HG02981 (cell line): ENCODE measurements at regions not wholly inside any gene's neighbourhood (a gene's known extent, or its start where the extent isn't known, plus 50 kb on each side); places are given as distances from the start of the nearest gene placed in this dataset.

Source experiments
- ATAC-seq: cut with Tn5 transposase; IDR thresholded peaks from one replicate; pipeline ENCODE4 v1.9.1; 2021; ENCODE audit warnings: mild to moderate bottlenecking, moderate library complexity; ENCODE audit not compliant: unreplicated experiment

DNA sequence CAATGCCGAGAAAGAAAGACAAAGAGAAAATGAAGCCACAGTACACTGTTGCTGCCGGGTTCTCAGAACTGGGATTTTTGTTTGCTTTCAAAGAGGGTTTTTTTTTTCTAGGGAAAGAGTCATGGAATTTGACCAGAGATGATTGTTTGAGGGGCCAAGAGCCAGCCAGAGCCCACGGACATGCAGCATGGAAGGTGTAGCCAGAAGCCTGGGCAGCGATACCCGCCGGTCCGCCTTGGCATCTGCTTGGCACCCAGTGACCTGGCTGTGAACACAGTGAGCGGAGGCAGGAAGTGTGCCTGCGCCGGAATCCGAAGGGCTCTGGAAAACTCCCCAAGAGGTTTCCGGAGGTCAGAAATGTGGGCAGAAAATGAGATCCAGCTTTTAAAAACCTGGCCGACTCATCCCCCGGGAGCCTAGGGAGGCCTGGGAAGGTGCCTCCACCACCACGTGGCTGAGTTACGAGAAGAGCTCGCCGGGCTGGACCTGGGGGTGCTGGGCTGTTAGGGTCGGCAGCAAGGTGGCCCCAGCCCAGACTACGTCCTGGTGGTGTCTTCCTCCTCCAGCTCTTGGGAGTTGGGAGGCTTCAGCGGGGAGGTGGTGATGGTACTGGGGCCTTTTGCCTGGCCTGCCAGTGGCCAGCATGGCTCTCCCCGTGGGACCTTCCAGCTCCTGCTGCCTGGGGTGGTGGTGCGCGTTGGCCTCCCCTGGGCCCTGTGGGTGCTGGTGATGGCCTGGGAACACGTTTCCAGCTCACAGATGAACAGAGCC is 61.6 kb upstream of the PPARA start:
- ATAC-seq, result no peak

DNA sequence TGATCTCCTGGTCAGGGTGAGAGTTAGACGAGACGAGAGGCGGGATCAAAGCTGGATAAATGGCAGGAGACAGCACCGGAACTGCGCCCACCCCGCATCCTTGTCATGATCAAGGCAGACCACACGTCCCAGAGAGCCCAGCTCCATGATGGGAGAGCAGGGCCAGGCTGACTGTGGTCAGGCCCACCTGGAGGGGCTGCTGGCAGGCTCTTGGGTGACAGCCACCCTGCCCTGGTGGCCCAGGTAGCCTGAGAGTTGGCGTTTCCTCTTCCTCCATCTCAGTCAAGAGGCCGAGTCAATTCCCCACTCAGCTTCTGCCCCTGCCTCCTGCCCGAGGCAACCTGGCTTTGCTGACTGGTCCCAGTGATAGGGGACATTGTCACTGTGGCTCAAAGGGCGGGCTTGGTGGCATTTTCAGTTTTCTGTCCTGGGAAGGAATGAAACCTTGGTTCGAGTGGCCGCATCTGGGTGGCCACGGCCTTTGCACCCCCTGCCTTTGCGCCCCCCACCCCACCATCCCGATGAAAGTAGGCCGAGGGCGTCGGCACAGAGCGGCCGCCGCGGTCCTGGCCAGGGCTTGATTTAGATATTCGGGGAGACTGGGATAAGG is 60.8 kb upstream of the PPARA start:
- no peak for ATAC-seq

DNA sequence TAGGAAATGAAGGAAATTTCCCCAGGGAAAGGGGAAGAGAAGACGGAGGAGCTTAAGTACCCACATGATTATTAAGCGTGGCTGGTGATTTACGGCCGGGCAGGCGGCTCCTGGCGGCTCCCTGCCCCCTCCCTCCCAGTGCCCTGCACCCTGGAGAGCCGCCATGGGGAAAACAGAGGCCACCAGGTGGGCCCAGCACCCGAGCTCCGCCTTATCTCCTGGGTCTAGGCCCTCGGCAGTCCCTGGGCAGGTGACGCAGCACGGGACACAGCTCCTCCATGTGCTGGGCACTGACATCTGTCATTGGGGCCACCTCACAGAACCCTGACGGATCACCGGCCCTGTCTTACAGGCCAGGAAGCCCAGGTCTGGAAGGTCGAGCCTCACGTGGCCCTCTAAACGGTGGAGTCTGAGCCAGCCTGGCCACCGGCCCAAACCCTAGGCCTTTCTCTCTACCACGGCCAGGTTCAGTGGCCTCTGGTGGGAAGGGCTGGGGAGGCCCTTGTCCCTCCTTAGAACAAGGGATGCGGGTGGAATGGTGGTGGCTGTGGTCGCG is 60.2 kb upstream of the PPARA start:
- no peak for ATAC-seq

GRCh38 chr22:46090631-46091201 is 59.6 kb upstream of the PPARA start:
- ATAC-seq, result no peak

GRCh38 chr22:46091277-46091977 is 58.9 kb upstream of the PPARA start:
- ATAC-seq, result no peak

GRCh38 chr22:46092011-46092410 is 58.3 kb upstream of the PPARA start:
- no peak for ATAC-seq

DNA sequence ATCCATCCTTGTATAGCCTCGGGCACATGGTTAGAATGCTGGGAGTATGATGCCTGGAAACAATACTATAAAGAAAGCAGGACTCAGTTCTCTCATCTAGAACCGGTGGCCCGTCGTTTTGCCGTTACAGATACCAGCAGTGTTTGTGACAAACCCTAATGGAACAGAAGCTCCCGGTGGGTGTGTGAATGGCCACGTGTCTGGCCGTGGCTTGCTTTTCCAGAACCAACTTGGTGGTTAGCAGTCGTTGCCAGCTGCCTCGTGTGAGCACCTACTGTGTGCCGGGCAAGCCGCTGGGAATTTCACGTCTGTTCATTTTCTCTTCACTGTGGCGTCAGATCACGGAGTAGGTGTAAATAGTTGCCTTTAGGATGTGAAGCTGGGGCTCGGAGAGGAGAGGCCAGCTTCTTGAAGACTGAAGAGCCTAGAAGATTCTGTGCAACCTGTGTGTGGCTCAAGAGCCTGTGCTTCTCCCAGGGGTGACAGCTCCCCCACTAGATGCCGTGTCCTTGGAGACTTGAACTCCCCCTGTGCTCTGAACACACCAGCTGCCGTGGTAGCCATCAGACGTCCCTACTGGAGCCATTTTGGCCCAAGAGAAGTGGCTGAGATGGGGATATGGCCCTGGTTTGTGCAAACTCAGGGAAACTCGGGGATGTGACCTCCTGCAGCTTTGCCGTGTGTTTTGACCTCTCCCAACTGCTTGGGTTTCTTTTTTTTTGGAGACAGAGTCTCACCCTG is 57.5 kb upstream of the PPARA start:
- no peak for ATAC-seq

DNA sequence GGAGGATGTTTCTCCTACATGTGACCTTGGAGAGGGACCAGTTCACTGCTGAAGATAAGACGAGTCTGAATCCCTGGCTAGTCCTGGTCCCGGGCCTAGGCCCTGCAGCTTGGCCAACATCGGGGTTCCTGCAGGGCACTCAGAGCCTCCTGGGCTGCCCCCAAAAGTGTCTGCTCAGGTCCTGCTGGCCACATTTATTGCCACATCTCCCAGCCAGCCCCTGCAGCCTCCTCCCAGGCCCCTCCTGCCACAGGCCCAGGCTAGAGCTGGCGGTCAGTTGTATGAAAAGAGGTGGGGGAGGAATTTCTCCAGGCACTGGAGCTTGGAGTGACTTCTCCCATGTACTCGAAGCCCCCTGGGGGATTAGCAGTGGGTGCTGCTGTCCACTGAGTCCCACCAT is 56.5 kb upstream of the PPARA start:
- no peak for ATAC-seq

DNA sequence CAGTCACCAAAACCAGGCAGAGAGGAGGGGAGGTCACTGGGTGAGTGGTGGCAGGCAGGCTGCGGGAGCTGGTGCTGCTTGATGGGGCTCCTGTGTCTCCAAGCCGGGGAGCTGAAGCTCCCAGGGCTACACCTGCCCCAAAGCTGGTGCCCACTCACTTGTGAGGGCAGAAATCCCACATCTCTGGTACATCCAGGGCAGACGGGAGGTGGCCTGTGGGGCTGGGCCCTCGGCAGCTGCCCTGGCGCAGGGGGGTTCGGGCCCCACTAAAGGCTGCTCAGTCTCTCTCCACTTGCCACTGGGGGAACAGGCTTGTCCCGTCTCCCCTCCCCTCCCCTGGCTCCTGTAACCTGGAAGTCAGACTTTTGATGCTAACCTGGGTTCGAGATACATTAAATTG is 55.6 kb upstream of the PPARA start:
- no peak for ATAC-seq

DNA sequence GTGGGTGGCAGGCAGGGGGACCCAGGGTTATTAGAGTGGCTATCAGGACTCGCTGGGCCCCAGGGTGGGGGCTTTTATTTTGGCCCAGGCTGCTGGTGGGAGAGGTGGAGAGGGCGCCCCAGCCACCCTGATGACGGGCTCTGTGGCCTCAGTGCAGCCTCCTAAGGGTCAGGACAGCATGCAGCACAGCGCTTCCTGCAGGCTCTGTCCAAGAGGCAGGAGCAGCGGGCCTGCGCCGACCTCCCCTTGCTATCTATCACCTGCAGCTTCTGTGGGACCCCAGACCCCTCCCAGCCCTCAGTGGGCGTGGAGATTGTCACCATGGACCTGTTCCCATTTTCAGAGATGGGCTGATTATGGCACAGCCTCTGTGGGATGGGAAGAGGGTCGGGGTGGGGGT is 54.3 kb upstream of the PPARA start:
- ATAC-seq, result no peak

DNA sequence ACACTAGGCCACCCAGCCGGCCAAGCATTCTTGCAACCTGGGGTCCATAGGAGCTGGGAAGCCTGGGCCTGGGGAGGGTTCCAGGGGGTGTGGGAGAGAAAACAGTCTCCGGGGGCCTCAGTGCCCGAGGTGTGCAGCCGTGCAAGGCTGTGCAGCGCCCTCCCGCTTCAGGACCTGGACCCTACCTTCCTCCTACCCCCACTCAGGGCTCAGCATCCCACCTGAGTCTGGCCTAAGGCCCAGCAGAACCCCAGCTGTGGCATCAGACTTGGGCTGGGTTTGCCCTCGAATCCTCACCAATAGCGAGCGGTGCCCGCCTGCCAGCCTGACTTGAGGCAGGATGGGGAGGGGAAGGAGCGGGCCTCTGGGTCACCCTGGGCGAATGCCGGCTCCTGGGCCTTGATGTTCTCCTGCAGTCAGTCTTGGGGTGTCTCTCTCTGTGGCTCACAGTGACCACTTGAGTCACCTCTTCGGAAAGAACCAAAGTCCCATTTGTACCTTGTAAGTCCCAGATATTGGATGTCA is 53.6 kb upstream of the PPARA start:
- ATAC-seq, result no peak

GRCh38 chr22:46097268-46097900 is 52.9 kb upstream of the PPARA start:
- no peak for ATAC-seq

GRCh38 chr22:46098525-46099475 is 51.5 kb upstream of the PPARA start:
- ATAC-seq, result no peak

DNA sequence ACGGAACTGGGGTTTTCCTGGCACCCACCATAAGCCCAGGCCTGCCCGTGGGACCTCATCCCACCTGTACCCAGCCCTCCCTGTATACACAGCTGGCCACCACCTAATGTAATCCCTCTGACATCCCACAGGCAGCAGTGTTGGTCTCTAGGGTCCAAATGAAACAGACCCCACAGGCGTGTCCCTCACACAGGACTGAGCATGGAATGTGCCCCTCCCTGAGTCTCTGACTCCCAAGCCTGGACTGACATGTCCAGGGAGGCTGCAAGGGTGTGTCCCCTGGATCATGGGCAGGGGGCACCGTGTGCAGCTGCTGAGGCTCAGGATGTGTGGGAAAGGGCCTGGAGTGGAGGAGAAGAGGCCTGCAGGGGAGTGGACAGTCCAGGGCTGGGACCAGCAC is 50.6 kb upstream of the PPARA start:
- ATAC-seq, result no peak

- ATAC-seq, result no peak
Measured at GRCh38 chr22:46100401-46101105, 49.8 kb upstream of the PPARA start.
